NCI-H1694 (cell line): ENCODE measurements at regions not wholly inside any gene's neighbourhood (a gene's known extent, or its start where the extent isn't known, plus 50 kb on each side); places are given as distances from the start of the nearest gene placed in this dataset.
"Not testable (repeated sequence)": the region's sequence is repeated elsewhere in the genome, so short reads cannot be mapped to it uniquely, and the experiment has no call there.

Source experiments
- DNase-seq: peaks from one replicate; lab custom pipeline; 2025; lab: John Stamatoyannopoulos, UW

DNA sequence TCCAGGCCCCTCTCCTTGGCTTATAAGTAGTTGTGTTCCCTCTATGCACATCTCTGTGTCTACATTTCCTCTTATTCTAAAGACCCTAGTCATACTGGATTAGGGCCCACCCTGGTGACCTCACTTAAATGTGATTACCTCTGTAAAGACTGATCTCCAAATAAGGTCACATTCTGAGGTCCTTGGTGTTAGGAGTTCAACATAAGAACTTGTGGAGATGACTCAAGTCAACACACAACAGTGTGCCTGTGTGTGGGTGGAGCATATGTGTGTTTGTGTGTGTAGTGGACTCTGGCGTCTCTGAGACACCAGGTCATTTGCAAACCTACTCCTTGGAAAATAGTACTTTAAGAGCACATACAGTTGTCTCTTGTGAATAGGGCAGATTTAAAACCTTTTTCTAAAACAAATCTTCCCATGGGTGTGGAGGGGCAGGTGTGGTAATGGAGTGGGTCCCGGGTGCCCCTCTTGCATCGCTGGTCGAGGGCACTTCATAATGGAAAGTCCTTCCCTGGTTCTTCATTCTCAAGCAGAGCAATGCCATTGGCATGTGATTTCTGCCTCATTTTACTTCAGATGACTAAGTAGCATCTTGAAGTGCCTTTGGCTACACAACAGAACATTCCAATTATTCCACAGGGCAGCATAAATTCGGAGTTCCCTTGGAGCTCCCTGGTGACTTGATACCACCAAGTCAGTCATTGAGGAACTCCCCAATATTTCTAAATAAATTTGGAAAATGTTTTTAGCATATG is 84.4 kb downstream of the C9orf152 start:
- DNase-seq, result no peak

DNA sequence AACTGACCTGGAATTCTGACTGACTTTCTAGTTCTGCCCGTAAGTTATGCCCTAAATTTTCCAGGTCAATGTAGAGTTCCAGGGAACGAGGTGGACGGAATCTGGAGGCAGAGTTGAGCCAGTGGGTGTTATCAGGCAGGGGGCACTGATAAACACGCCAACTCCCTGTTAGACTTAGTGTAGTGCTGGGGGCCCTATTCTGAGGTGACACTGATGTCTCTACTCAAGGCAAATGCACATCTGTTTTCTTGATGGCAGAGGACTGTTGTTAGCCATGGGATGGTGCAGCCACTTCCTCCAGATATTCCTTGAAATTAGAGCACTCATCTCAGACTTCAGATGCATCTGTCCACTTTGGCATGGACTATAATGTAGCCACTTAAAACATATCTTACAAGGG is 83.5 kb downstream of the C9orf152 start:
- DNase-seq, result no peak

DNA sequence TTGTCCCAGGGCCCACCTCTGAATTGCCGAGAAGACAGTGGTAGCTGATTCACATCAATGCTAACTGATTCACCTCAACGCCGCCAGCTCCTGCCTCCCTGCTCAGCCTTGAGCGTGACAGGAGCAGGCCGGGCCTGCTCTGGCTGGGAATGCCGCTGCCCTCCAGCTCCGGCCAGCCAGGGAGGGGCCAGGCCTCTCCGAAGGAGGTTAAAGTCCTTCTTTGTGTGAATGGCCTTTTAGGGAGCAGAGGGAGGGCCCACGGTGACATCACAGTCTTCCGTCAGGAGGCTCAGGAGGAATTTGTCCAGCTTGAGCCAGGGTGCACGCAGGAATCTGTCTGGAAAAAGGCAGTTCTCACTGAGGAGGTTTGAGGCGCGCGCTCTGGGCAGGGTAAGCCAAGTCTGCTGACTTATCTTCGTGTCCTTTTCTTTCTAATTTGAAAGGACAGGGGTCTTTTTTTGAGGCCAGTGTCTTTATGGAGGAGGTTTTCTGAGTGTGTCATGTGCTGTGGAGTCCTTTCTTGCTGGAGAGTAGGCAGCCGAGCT is 82.7 kb downstream of the C9orf152 start:
- DNase-seq, result no peak

DNA sequence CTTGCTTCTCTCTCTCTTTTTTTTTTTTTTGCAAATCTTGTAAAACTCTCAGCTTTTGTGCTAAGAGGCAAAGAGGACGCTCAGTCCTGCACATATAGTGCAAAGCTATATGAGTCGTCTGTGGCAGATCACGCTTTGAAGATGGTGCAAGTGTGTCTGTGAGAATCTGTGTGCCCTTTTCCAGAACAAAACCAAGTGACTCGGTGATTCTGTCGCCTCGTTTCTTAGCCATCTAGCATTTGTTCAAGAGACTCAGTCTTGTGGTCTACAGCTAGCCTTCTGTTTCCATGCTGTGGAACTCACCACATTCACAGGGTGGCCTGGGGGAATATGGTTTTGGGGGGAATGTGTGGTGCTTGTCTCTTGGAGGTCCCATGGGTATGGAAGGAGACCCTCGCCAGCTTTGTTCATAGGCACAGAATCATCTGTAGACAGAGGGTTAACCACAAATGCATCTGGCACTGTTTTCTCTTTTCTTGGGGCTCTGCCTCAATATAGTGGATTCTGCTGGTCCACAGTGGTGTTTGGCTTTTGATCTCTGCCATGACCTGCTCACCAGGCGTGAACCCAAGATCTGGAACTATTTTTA is 82.1 kb downstream of the C9orf152 start:
- DNase-seq, result no peak

DNA sequence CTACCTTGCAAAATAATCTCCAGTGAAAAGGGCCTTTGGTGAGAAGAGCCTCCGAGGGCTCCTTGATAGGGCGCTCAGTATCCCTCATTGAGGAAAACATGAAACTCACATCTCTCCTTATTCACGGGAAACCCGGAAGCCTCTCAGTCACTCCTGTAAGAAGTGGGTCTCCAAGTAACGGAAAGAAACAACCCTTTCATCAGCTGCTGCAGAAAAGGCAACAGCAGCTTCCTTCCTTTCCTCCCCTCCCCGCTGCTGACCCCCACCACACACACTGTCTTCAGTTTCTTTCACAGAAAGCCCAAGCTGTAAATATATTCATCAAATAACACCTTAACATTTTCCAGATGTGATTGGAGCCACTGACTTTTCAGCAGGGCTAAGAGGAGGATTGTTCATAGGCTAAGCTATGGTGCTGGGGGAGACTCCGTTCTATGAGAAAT is 81.4 kb downstream of the C9orf152 start:
- DNase-seq, result no peak

DNA sequence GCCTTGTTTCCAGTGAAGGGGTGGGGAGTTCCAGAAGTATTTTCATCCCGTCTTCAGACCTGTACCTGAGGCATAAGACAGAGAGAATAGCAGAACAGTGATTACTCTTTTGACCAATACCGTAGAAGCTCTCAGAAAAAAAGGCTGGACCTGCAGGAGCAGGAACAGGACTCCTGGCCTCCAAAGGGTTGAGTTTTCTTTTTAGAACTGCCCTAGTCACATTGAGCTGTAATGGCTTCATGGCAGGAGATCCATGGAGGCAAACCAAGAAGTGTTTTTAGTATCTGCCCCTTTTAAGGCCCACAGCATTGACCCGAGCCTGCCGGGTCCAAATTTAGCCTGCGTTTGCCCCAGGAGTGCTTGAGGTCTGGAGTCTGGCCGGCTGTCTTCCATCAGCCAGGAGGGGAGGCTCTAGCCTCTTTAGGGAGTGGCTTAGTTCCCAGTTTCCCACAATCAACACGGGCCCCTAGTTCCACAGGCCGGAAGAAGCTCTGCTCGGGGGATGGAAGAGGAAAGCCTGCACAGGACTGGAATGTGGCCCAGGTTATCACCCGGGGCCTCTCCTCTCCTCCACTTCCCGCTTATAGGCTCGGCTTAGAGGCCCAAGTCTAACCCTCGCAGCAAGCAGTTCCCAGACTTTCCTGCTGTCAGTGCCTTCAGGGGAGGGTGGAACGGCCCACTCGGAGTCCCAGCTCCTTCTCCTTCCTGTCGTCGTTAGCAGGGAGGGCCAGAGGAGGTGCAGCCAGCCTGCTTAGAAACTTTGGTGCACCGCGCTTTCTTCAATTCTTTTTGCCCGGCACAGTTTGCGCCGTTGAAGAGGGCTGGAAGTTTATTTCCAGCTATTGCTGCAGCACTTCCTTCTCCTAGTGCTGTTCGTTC is 80.7 kb downstream of the C9orf152 start:
- DNase-seq, result no peak

DNA sequence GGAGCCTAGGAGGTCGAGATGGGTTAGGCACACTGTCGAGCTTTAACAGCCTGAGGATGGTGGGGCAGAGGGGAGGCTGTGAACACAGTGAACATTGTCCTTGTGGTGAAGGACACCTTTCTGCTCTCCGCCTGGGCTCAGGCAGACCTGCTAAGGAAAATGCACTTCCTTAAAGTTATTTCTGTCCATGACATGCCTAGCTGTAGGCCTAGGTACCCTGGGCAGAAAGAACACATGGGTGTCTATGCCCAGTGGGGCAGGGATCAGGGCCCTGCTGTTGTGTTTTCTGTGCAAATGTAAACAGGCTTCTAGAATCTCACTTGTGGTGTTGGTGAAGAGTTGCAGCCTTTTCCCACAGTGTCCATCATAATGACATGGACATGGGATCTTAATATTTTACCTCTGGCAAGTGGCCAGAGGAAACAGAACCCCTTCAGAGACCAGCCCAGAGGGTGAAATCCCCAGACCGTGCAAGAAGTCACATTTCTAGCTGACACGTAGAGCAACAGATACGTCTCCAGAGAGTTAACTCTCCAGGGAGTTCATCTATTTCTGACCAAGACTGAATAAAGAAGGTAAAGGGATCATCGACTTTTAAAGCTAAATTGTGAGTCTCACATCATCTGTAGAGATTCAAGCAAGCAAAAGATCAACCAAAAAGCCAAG is 79.2 kb downstream of the C9orf152 start:
- DNase-seq, result no peak

DNA sequence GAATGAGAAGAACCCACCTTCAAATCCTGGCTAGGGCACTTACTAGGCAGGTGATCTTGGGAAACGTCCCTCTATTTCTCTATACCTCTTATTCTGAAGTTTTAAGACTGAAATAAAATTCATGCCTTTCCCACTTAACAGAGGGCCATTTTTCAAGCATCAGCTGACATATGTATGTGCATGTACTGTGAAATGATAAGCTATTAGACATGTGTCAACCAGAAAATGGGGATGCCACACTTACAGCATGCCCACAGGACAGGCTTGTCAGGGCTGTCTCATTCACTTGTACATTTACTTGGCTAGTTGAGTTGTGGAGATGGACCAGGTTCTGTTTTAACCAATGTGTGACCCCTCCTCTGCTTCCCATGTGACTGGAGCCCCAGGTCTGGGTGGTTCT is 78.5 kb downstream of the C9orf152 start:
- no peak for DNase-seq

DNA sequence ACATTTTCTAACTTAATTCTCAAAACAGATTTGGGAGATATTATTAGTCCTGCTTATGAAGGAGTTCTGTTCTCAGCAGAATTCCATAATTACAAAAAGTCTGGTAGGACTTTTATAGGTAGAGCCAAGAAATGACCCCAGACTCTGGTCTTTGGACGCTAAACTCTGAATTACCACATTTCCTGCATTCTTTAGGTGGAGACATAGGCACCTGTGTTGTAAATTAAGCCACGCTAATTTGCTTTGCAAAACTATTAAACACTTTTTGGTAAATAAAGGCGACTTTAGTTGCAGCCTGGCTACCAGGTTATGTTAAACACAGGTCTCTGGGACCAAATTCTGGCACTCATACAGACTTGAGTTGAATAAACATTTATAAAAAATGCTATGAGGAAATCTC is 77.7 kb downstream of the C9orf152 start:
- DNase-seq, result no peak

DNA sequence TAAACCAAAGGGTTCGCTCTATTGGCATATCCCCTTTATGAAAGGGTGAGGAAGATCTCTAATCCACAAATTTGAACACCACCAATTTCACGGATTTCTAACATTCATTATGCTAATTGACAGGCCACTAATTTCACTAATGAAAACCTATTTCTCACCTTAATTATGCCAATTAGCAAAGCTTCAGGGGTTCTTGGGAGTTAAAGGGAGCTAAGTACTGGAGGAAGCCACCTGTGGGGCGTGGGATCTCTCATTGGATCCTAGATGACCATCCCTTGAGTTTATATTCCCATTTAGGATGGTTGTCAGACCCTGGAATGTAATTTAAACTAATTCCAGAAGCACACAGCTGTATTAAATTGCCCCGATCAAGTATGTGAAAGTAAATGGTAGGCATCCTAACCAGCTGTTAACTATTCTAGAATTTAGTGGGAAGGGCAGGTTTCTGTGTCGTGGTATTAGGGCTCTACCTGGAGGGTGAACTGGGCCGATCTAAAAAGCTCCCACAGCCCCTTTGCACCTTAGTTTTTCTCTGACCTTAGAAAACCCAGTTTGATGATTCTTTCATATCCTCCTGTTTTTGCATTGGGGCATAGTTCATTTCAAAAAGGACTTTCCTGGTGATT is 77.1 kb downstream of the C9orf152 start:
- DNase-seq, result no peak

DNA sequence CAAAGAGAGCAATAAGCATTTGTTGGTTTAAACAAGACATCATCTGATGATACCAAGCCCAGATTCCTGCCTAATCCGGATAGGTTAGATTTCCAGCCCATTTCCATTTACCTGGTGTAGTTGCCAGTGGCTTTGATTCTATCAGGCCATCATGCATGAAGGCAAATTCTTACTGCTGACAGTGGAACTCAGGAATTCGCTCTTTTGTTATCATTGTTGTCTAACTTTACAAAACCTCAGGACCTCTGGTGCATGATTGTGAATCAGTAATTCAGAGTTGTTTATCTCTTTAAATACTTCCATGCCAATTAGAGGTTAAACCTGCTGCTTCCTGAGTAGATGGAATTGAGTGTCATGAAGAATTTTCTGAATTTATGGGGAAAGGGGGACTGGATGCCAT is 76.5 kb downstream of the C9orf152 start:
- DNase-seq, result no peak

DNA sequence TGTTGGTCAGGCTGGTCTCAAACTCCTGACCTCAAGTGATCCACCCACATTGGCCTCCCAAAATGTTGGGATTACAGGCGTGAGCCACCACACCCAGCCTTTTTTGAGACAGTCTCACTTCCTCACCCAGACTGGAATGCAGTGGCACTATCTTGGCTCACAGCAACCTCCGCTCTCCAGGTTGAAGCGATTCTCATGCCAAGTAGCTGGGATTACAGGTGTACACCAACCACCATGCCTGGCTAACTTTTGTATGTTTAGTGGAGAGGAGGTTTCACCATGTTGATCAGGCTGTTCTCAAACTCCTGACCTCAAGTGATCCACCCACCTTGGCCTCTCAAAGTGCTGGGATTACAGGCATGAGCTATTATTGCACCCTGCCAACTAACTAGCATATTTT is 75.4 kb downstream of the C9orf152 start:
- not testable (repeated sequence) for DNase-seq

DNA sequence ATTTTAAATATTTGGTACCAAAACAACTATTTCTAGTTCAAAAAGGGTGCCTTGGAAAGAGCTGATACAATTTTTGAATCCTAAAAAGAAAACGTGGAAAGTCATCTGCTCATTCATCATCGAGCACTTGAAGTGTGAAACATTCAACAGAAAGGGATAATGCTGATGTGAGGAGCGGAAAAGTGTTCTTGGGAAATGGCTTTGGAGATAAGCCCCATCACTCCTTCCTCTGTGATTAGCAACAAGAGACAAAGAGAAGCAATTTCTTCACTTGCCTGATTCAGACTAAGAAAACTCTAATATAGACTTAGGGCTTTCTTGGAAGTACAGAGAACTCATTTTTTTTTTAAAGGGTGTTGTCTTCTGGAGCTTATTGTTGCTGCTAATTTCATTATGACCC is 74.9 kb downstream of the C9orf152 start:
- no peak for DNase-seq

DNA sequence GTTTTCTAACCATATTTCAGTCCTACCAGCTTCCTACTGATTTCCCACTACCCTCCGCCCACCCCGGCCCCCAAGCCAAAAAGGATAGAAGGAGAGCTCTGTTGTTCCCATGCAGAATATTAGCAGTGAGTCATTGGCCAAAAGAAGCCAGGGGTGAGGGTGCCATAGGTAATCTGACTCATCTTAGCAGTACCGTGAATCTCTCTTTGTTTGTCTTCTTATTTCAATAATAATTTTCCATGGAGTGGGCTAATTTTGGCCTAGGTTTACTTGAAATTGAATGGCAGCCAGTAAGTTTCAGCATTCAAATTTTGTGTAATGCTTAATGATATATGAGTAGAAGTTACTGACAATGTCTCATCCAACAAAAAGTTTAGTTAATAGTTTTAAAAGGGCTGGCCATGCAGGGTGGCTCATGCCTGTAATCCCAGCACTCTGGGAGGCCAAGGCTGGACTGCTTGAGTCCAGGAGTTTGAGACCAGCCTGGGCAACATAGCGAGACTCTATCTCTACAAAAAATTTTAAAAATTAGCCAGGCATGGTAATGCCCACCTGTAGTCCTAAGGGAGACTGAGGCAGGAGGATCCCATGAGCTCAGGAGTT is 74.2 kb downstream of the C9orf152 start:
- DNase-seq, result no peak

DNA sequence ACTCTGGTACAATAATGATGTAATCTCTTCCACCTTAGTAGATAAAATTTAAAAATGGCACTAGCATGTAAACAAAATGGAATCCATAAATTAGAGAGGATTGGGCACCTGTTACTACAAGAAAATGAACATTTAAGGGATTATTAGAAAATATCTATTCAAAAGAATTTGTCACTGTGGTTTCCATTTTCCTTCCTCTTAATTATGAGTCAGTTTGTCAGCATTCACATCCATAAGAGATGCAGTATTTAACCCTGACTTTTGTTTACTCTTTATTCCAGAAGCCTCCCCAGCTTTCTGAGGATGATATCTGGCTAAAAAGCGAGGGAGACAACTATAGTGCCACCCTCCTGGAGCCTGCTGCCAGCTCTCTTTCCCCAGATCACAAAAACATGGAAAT is 72.1 kb downstream of the C9orf152 start:
- no peak for DNase-seq

DNA sequence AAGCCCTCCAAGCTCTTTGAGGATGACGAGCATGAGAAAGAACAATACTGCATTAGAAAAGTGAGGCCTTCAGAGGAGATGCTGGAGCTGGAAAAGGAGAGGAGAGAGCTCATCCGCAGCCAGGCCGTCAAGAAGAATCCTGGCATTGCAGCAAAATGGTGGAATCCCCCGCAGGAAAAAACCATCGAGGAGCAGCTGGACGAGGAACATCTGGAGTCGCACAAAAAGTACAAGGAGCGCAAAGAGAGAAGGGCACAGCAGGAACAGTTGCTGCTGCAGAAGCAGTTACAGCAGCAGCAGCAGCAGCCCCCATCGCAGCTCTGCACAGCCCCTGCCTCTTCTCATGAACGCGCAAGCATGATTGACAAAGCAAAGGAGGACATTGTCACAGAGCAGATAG is 71.2 kb downstream of the C9orf152 start:
- no peak for DNase-seq

DNA sequence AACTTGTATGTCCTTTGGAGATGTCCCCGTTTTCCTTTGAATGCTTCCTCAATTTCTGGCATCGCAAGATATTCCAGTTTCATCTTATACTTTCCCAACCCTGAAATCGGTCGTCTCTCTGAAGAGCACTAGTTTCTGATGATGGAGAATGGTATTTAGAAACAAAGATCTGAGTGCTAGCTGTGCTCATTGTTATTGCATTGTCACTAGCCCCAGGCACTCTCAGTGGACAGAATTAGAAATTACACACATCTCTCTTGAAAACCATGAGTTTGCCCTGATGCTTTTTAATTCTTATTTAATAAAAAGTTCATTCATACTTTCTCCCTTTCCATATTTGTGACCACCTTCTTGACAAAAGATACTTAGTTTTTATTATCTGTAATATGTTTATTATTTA is 67.7 kb downstream of the C9orf152 start:
- no peak for DNase-seq

DNA sequence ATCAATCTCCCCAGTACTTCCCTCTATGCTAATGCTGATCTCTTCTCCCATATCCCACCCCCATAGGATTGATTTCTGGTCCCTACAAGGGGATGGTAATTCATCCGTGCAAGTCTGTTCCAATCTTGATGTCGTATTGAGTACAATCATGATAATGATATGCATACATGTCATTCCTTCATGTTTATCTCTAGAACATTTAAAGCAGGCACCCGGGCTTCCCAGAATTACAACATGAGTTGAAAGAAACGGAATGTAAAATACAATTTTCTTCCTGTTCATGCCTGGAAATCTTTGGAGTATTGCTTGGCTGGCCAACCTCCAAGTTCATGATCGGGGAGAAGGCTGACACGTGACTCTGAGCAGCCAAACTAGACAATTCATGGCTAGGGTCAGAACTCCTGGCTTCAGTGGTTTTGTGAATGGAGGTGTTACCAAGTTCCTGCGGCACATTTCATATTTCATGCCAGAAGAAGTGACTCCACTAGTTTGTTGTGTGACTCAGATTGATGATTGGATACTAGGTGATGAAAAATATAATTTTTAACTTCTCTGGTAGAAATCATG is 66.6 kb downstream of the C9orf152 start:
- no peak for DNase-seq

DNA sequence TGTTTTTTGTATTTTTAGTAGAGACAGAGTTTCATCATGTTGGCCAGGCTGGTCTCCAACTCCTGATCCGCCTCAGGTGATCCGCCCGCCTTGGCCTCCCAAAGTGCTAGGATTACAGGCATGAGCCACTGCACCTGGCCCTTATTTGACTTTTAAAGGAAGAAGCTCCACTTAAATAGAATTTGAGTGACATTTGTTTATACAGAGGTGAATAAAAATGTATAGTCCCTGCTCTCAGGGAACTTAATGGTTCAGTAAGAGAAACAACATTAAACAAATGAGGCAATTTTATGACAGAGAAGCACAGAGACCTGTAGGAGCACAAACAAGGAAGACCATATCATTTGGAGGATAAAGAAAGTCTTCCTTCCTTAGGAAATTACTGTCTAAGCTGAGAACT is 65.7 kb downstream of the C9orf152 start:
- DNase-seq, result no peak

DNA sequence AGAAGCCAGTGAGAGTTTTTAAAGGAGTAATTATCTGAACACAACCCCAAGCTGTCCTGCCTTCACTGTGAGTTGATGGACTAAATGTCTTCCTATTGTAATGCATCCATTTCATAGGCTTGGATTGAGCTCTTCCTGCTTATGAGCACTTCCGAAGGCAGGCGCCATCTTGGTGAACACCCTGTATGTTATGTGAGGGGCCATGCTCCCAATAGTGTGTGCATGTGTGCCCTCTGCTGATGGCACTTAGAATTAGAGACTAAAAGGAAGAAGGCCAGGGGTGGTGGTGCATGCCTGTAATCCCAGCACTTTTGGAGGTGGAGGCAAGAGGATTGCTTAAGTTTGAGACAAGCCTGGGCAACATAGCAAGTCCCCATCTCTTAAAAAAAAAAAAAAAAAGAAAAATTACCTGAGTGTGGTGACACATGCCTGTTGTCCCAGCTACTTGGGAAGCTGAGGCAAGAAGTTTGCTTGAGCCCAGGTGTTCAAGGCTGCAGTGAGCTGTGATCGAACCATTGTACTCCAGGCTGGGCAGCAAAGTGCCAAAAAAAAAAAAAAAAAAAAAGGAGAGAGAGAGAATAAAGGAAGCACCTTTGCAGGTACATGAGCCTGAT is 65.0 kb downstream of the C9orf152 start:
- DNase-seq, result no peak
